Caco-2 (cell line): ENCODE measurements at regions not wholly inside any gene's neighbourhood (a gene's known extent, or its start where the extent isn't known, plus 50 kb on each side); places are given as distances from the start of the nearest gene placed in this dataset.

ENCODE experiments used
- BruUV-seq: library from RNA; stranded (reverse); fragments of 400-500 nt; replicated peaks from 2 replicates; lab custom pipeline; 2021; lab: Mats Ljungman, UMichigan
- CTCF ChIA-PET: fragments of 300-600 bp; sonication (Branson Sonifier 250); formaldehyde crosslinking; loops from one replicate; lab custom pipeline; 2022; ENCODE audit warnings: antibody characterized with exemption; lab: Charles Lee
- POLR2A ChIA-PET: fragments of 300-600 bp; sonication (Branson Sonifier 250); formaldehyde crosslinking; loops from one replicate; lab custom pipeline; 2022; ENCODE audit warnings: antibody characterized with exemption; lab: Charles Lee
- DNase-seq, 2 experiments: peaks; one replicate each; pipeline versions ENCODE4 v3.0.0 to v3.0.0-alpha.2; 2020 to 2022
- H3K27me3 ChIP-seq: replicated peaks from 2 replicates; pipeline ENCODE4 v1.6.0; 2011; ENCODE audit warnings: low read length; ENCODE audit not compliant: control insufficient read depth, insufficient read depth
- H3K36me3 ChIP-seq: 2 replicates; pipeline ENCODE4 v1.5.1; 2011; ENCODE audit warnings: low read length; ENCODE audit not compliant: control insufficient read depth, insufficient read depth
- H3K4me1 ChIP-seq: fragments of 250-450 bp; sonication (Bioruptor Pico); 2 replicates; pipeline ENCODE4 v1.5.1; 2020; ENCODE audit warnings: mild to moderate bottlenecking
- H3K4me3 ChIP-seq: 2 replicates; pipeline ENCODE4 v1.5.1; 2011; ENCODE audit warnings: low read depth, mild to moderate bottlenecking, control low read depth, low read length
- H3K9me3 ChIP-seq: fragments of 250-450 bp; sonication (Bioruptor Pico); 2 replicates; pipeline ENCODE4 v1.5.1; 2020; ENCODE audit warnings: mild to moderate bottlenecking, moderate library complexity
- H3K27ac Mint-ChIP-seq: one replicate; pipeline ENCODE4 v1.8.0; 2022; ENCODE audit warnings: mixed read lengths; ENCODE audit not compliant: unreplicated experiment
- H3K27me3 Mint-ChIP-seq: one replicate; pipeline ENCODE4 v1.8.0; 2022; ENCODE audit warnings: mixed read lengths; ENCODE audit not compliant: insufficient read depth, unreplicated experiment
- H3K36me3 Mint-ChIP-seq: one replicate; pipeline ENCODE4 v1.8.0; 2022; ENCODE audit warnings: mild to moderate bottlenecking, mixed read lengths; ENCODE audit not compliant: insufficient read depth, unreplicated experiment
- H3K4me1 Mint-ChIP-seq: one replicate; pipeline ENCODE4 v1.8.0; 2022; ENCODE audit warnings: low read depth, mixed read lengths; ENCODE audit not compliant: unreplicated experiment
- H3K4me3 Mint-ChIP-seq: one replicate; pipeline ENCODE4 v1.8.0; 2022; ENCODE audit warnings: mild to moderate bottlenecking, moderate library complexity, mixed read lengths; ENCODE audit not compliant: unreplicated experiment
- H3K9me3 Mint-ChIP-seq: one replicate; pipeline ENCODE4 v1.8.0; 2022; ENCODE audit warnings: mixed read lengths; ENCODE audit not compliant: unreplicated experiment
- intact Hi-C: fragments of 100-400 bp; cut with micrococcal nuclease; formaldehyde crosslinking; loops from one replicate; pipeline ENCODE4 v1.10.0; 2022; ENCODE audit not compliant: unreplicated experiment
- TF ChIP-seq, protein P1 (sequence below), 2 experiments: fragments of 200-600 bp in 1 of 2; IDR thresholded peaks; 1 replicate in 1 of 2; 2 replicates in 1 of 2; pipeline versions ENCODE4 v1.5.1 to v1.8.0; 2011 to 2022; ENCODE audit warnings: antibody characterized with exemption in 1 of 2, control low read depth in 1 of 2, inconsistent platforms in 1 of 2, low read depth in 1 of 2, low read length in 1 of 2, mild to moderate bottlenecking in 1 of 2, moderate library complexity in 1 of 2; ENCODE audit not compliant: insufficient read depth in 1 of 2, severe bottlenecking in 1 of 2, unreplicated experiment in 1 of 2

DNA sequence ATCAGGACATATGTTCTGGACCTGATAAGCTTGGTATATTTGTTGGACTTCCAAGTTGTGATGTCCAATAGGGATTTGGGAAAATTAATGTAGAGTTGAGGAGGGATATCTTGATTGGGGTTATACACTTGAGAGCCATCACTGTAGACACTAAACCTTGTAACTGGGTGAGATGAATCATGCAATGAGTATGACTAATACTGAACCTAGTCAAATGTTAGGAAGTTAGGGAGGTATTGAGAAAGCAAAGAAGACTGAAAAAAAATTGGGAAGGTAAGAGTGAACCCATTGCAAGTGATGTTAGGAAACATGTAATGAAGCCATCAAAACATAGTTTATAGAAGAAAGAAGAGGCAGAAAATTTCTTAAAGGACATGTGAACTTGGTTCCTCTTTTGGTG is 668.4 kb upstream of the CDH9 start:
- no TSS peak for BruUV-seq

GRCh38 chr5:27705661-27706060 is 667.3 kb upstream of the CDH9 start:
- Mint-ChIP-seq H3K4me1 (no peaks in the 10 kb centered on the region), H3K4me3 (no peak overlapping the region), H3K9me3 (no peaks in the 10 kb centered on the region), H3K27ac (no peak overlapping the region), H3K27me3 (no peaks in the 10 kb centered on the region), H3K36me3 (no peaks in the 10 kb centered on the region)
- DNase-seq, result no peak
- H3K36me3 ChIP-seq, result no peaks in the 10 kb centered on the region
- H3K4me1 ChIP-seq, result no peaks in the 10 kb centered on the region
- H3K9me3 ChIP-seq, result no peaks in the 10 kb centered on the region; the same call in 1 of the 2 replicates
- CTCF ChIA-PET, result no interaction called here
- intact Hi-C loops, result no loop called here
- no peak overlapping the region for H3K4me3 ChIP-seq
- TF ChIP-seq, protein P1, sequence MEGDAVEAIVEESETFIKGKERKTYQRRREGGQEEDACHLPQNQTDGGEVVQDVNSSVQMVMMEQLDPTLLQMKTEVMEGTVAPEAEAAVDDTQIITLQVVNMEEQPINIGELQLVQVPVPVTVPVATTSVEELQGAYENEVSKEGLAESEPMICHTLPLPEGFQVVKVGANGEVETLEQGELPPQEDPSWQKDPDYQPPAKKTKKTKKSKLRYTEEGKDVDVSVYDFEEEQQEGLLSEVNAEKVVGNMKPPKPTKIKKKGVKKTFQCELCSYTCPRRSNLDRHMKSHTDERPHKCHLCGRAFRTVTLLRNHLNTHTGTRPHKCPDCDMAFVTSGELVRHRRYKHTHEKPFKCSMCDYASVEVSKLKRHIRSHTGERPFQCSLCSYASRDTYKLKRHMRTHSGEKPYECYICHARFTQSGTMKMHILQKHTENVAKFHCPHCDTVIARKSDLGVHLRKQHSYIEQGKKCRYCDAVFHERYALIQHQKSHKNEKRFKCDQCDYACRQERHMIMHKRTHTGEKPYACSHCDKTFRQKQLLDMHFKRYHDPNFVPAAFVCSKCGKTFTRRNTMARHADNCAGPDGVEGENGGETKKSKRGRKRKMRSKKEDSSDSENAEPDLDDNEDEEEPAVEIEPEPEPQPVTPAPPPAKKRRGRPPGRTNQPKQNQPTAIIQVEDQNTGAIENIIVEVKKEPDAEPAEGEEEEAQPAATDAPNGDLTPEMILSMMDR (IDR thresholded peaks at IDR 0.05; ENCODE audit: insufficient read depth in 1 of 2, low read depth in 1 of 2, low read length in 1 of 2, severe bottlenecking in 1 of 2, unreplicated experiment in 1 of 2), result no peak
- H3K27me3 ChIP-seq, result no peaks in the 10 kb centered on the region
- BruUV-seq, result no TSS peak
- POLR2A ChIA-PET, result interaction anchor here (0.6 kb wide), 1 partner anchor 350 kb away, joined by 4 read pairs; no protein-coding TSS in a partner anchor

More for the DNA sequence above, 668.4 kb upstream of the CDH9 start:
- intact Hi-C loops, result no loop called here
- TF ChIP-seq, protein P1 (IDR thresholded peaks at IDR 0.05; ENCODE audit: insufficient read depth in 1 of 2, low read depth in 1 of 2, low read length in 1 of 2, severe bottlenecking in 1 of 2, unreplicated experiment in 1 of 2), result no peak
- no peak overlapping the region for H3K4me3 Mint-ChIP-seq
- no peak overlapping the region for H3K27ac Mint-ChIP-seq
- no peaks in the 10 kb centered on the region for H3K4me1 ChIP-seq
- no peaks in the 10 kb centered on the region for H3K27me3 Mint-ChIP-seq
- H3K27me3 ChIP-seq, result no peaks in the 10 kb centered on the region
- no peaks in the 10 kb centered on the region for H3K4me1 Mint-ChIP-seq
- CTCF ChIA-PET, result no interaction called here
- H3K9me3 ChIP-seq, result no peaks in the 10 kb centered on the region
- H3K36me3 ChIP-seq, result no peaks in the 10 kb centered on the region
- H3K4me3 ChIP-seq, result no peak overlapping the region
- H3K9me3 Mint-ChIP-seq, result no peaks in the 10 kb centered on the region
- no peak for DNase-seq
- POLR2A ChIA-PET, result no interaction called here
- H3K36me3 Mint-ChIP-seq, result no peaks in the 10 kb centered on the region

DNA sequence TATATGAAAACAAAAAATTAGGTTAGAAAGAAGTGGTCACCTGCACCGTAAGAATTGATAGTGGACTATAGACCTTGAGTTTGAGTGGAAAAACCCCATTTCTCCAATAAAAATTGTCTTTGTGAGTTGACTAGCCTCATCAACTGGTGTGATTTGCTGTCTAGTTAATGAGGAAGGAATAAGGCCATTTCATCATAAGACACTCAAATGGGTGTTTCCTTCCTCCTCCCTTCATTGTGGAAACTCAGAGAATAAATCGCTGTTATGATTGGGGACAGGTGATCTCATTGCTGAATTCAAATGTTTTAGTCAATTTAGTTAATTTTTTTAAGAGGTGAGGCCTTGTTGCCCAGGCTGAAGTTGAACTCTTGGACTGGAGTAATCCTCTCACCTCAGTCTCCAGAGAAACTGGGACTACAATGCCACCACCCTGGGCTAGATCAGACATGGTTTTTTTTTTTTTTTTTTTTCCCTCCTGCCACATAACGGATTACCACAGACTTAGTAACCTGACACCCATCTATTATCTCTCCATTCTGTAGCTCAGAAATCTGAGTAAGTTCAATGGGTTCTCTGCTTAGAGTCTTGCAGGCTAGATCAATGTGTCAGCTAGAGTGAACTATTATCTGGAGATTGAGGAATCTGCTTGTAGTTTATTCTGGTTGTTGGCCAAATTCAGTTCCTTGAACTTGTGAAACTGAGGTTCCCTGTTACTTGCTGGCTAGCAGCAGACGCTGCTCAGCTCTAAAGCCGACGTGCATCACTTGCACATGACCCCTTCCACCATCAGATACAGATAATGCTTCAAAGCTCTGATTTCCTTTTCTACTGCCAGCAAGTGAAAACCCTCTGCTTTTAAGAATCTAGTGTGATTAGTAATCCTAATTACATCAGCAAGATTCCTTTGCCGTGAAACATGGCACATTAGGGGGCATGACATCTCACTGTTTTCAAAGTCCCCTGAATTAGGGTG is 663.8 kb upstream of the CDH9 start:
- DNase-seq, result no peak
- H3K9me3 ChIP-seq, result peaks cover 3% of the 10 kb centered on the region; the same call in 1 of the 2 replicates
- Mint-ChIP-seq H3K4me3 (no peak overlapping the region), H3K36me3 (no peaks in the 10 kb centered on the region), H3K9me3 (no peaks in the 10 kb centered on the region), H3K27ac (no peak overlapping the region), H3K27me3 (no peaks in the 10 kb centered on the region), H3K4me1 (no peaks in the 10 kb centered on the region)
- H3K27me3 ChIP-seq, result no peaks in the 10 kb centered on the region
- H3K36me3 ChIP-seq, result no peaks in the 10 kb centered on the region
- ChIA-PET POLR2A (no interaction called here), CTCF (no interaction called here)
- intact Hi-C loops, result no loop called here
- TF ChIP-seq, protein P1 (IDR thresholded peaks at IDR 0.05; ENCODE audit: insufficient read depth in 1 of 2, low read depth in 1 of 2, low read length in 1 of 2, severe bottlenecking in 1 of 2, unreplicated experiment in 1 of 2), result no peak
- no TSS peak for BruUV-seq
- H3K4me3 ChIP-seq, result no peak overlapping the region
- no peaks in the 10 kb centered on the region for H3K4me1 ChIP-seq
